ENCODE measurements at regions not wholly inside any gene's neighbourhood (a gene's known extent, or its start where the extent isn't known, plus 50 kb on each side); places are given as distances from the start of the nearest gene placed in this dataset.

- H3K27me3 Mint-ChIP-seq (ENCODE audit: insufficient read depth, low read depth, poor library complexity), result peaks cover 2% of the 10 kb centered on the region
- Histone ChIP-seq H4K20me1 (replicated peaks; ENCODE audit: insufficient read depth) (no peaks in the 10 kb centered on the region), H2AFZ (no peak overlapping the region), H3K27ac (ENCODE audit: low read depth) (no peak overlapping the region), H3F3A (replicated peaks; ENCODE audit: low read depth) (no peaks in the 10 kb centered on the region), H3K4me3 (no peak overlapping the region), H3K9me2 (ENCODE audit: insufficient read depth) (no peaks in the 10 kb centered on the region), H3K4me2 (no peak overlapping the region), H3K79me2 (replicated peaks; ENCODE audit: insufficient read depth) (no peaks in the 10 kb centered on the region), H3K27me3 (ENCODE audit: insufficient read depth) (no peaks in the 10 kb centered on the region), H3K36me3 (ENCODE audit: insufficient read depth) (no peaks in the 10 kb centered on the region; the same call in 1 of the 2 replicates), H3K4me1 (ENCODE audit: insufficient read depth) (peaks cover 4% of the 10 kb centered on the region; the same call in 1 of the 2 replicates)
- peaks cover 11% of the 10 kb centered on the region for H3K4me1 Mint-ChIP-seq
- DNase-seq (ENCODE audit: low spot score) (no peak), ATAC-seq (no peak)
- no peak for TF ChIP-seq CTCF (conservative IDR thresholded peaks at IDR 0.05; ENCODE audit: low read depth in 2 of 2)
- no peak for TF ChIP-seq EZH2 (IDR thresholded peaks at IDR 0.05; ENCODE audit: low read depth, unreplicated experiment)
- no peak for TF ChIP-seq STAT1 (IDR thresholded peaks at IDR 0.05; ENCODE audit: unreplicated experiment)
- TF ChIP-seq JUNB (IDR thresholded peaks at IDR 0.05; ENCODE audit: unreplicated experiment), result no peak
- TF ChIP-seq CREB1 (CRISPR knock-in tag; IDR thresholded peaks at IDR 0.05; ENCODE audit: low read depth), result no peak
- no peak overlapping the region for H3K4me3 Mint-ChIP-seq
- peaks cover 19% of the 10 kb centered on the region for H3K36me3 Mint-ChIP-seq (ENCODE audit: low read depth)
- peaks cover 20% of the 10 kb centered on the region for H3K9me3 Mint-ChIP-seq
- no peak overlapping the region for H3K27ac Mint-ChIP-seq
Observed at GRCh38 chr3:94429517-94429916, 366.7 kb downstream of the NSUN3 start.

GRCh38 chr3:94431876-94432570 lies 369.2 kb downstream of the NSUN3 start:
- Mint-ChIP-seq H3K4me1 (peaks cover 11% of the 10 kb centered on the region), H3K36me3 (ENCODE audit: low read depth) (peaks cover 5% of the 10 kb centered on the region; the same call in 2 of the 3 replicates), H3K4me3 (no peak overlapping the region), H3K9me3 (peaks cover 8% of the 10 kb centered on the region; the same call in 2 of the 3 replicates), H3K27ac (no peak overlapping the region), H3K27me3 (ENCODE audit: insufficient read depth, low read depth, poor library complexity) (peaks cover 2% of the 10 kb centered on the region)
- no peak overlapping the region for H3K4me3 ChIP-seq
- H3K79me2 ChIP-seq (replicated peaks; ENCODE audit: insufficient read depth), result no peaks in the 10 kb centered on the region
- no peak overlapping the region for H3K27ac ChIP-seq (ENCODE audit: low read depth)
- H3K9me2 ChIP-seq (ENCODE audit: insufficient read depth), result no peaks in the 10 kb centered on the region
- H3K4me1 ChIP-seq (ENCODE audit: insufficient read depth), result peaks cover 4% of the 10 kb centered on the region; the same call in 1 of the 2 replicates
- H4K20me1 ChIP-seq (replicated peaks; ENCODE audit: insufficient read depth), result no peaks in the 10 kb centered on the region
- no peaks in the 10 kb centered on the region for H3K36me3 ChIP-seq (ENCODE audit: insufficient read depth)
- no peak for ATAC-seq
- H3F3A ChIP-seq (replicated peaks; ENCODE audit: low read depth), result no peaks in the 10 kb centered on the region
- H3K4me2 ChIP-seq, result no peak overlapping the region
- TF ChIP-seq POLR2AphosphoS5 (IDR thresholded peaks at IDR 0.05; ENCODE audit: low read depth) (no peak), ETS1 (IDR thresholded peaks at IDR 0.05) (no peak), NANOG (IDR thresholded peaks at IDR 0.05; ENCODE audit: borderline replicate concordance) (no peak), ZNF114 (CRISPR knock-in tag; IDR thresholded peaks at IDR 0.05) (no peak), STAT1 (IDR thresholded peaks at IDR 0.05; ENCODE audit: unreplicated experiment) (no peak)
- H3K27me3 ChIP-seq (ENCODE audit: insufficient read depth), result no peaks in the 10 kb centered on the region
- no peak for DNase-seq (ENCODE audit: low spot score)
- H2AFZ ChIP-seq, result peak overlapping the region; percentile 48; the same call in 1 of the 2 replicates

All from GM23338 (cell line).